Endothelial cell of umbilical vein (primary cell): ENCODE measurements at regions not wholly inside any gene's neighbourhood (a gene's known extent, or its start where the extent isn't known, plus 50 kb on each side); places are given as distances from the start of the nearest gene placed in this dataset.

Experiments used
- EZH2 ChIP-seq: IDR thresholded peaks from 2 replicates; pipeline ENCODE4 v1.6.1; 2012; ENCODE audit warnings: borderline replicate concordance, low read depth, mild to moderate bottlenecking, moderate library complexity, low read length, inconsistent platforms; ENCODE audit not compliant: severe bottlenecking
- JUN ChIP-seq: IDR thresholded peaks from 2 replicates; pipeline ENCODE4 v1.6.1; 2011; ENCODE audit warnings: borderline replicate concordance, low read depth; ENCODE audit not compliant: insufficient read length, insufficient read depth
- MYC ChIP-seq: IDR thresholded peaks from one replicate; pipeline ENCODE4 v1.6.1; 2011; ENCODE audit warnings: mild to moderate bottlenecking, low read depth, low read length
- POLR2A ChIP-seq: IDR thresholded peaks from 2 replicates; pipeline ENCODE4 v1.6.1; 2012; ENCODE audit warnings: low read depth, mild to moderate bottlenecking, control low read depth, low read length
- POLR2AphosphoS5 ChIP-seq: IDR thresholded peaks from 2 replicates; pipeline ENCODE4 v1.6.1; 2012; ENCODE audit warnings: low read depth, mild to moderate bottlenecking, control low read depth, low read length, moderate library complexity; ENCODE audit not compliant: insufficient read depth
- TF ChIP-seq, protein P1 (sequence below), 2 donors: IDR thresholded peaks; 1 replicate in 1 of 2; 2 replicates in 1 of 2; pipeline ENCODE4 v1.5.1; 2011; ENCODE audit warnings: low read length in 2 of 2, mild to moderate bottlenecking in 2 of 2, moderate library complexity in 2 of 2, control low read depth in 1 of 2, inconsistent platforms in 1 of 2, low read depth in 1 of 2; ENCODE audit not compliant: insufficient read depth in 1 of 2; ENCODE audit errors: extremely low read depth in 1 of 2

DNA sequence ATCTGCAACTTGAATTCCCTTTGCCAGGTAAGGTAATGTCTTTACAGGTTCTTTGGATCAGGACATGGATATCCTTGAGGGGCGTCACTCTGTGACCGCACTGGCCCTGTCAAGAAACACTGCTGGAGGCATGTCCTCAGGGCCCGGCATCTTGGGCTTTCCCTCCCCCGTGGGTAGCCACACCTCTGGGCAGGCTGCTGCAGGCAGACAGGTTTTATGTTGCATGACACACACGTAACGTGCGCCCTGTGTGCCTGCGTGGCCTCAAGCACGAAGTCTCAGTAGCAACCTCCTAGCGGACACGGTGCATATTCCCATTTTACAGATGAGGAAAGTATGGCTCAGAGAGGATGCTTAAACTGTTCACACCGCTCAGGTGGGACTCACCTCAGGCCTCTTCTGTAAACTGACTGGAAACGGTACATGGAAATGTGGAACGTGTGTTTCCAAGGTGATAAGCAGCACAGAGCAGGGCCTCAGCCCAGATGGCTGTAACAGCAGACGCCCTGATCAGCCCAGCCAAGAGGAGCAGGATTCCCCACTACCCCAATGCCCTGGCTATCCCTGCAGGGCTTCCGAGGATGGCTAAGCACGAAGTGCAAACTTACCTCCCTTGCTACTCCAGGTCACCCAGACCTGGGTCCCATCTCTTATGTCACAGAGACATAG lies 553.6 kb downstream of the TCERG1L start:
- TF ChIP-seq POLR2A (no peak), POLR2AphosphoS5 (no peak), JUN (no peak), EZH2 (no peak), MYC (no peak)
- TF ChIP-seq, protein P1, sequence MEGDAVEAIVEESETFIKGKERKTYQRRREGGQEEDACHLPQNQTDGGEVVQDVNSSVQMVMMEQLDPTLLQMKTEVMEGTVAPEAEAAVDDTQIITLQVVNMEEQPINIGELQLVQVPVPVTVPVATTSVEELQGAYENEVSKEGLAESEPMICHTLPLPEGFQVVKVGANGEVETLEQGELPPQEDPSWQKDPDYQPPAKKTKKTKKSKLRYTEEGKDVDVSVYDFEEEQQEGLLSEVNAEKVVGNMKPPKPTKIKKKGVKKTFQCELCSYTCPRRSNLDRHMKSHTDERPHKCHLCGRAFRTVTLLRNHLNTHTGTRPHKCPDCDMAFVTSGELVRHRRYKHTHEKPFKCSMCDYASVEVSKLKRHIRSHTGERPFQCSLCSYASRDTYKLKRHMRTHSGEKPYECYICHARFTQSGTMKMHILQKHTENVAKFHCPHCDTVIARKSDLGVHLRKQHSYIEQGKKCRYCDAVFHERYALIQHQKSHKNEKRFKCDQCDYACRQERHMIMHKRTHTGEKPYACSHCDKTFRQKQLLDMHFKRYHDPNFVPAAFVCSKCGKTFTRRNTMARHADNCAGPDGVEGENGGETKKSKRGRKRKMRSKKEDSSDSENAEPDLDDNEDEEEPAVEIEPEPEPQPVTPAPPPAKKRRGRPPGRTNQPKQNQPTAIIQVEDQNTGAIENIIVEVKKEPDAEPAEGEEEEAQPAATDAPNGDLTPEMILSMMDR (IDR thresholded peaks at IDR 0.05; ENCODE audit: extremely low read depth in 1 of 2, insufficient read depth in 1 of 2, low read depth in 1 of 2, low read length in 2 of 2) = no peak
